NCI-H1436 (cell line): ENCODE measurements at regions not wholly inside any gene's neighbourhood (a gene's known extent, or its start where the extent isn't known, plus 50 kb on each side); places are given as distances from the start of the nearest gene placed in this dataset.

Source experiments
- DNase-seq: peaks from one replicate; lab custom pipeline; 2025; lab: John Stamatoyannopoulos, UW

DNA sequence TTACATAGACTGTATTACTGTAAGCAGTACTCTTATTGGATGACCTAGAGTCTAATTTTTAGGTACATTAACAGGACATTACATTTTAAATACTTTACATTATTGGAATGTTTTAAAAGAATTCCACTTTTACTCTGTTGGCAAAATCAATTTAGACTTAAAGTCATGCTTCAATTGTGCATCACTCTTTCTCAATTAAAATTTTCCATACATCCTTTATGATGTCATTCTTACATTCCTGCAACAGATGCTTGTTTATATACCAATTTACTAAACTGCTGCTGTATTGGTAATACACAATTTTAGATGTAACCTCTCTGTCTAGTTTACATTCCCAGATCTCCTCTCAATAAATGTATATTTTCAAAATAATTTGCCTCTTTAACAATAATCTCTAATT is 440.1 kb downstream of the ZEB2 start:
- no peak for DNase-seq

DNA sequence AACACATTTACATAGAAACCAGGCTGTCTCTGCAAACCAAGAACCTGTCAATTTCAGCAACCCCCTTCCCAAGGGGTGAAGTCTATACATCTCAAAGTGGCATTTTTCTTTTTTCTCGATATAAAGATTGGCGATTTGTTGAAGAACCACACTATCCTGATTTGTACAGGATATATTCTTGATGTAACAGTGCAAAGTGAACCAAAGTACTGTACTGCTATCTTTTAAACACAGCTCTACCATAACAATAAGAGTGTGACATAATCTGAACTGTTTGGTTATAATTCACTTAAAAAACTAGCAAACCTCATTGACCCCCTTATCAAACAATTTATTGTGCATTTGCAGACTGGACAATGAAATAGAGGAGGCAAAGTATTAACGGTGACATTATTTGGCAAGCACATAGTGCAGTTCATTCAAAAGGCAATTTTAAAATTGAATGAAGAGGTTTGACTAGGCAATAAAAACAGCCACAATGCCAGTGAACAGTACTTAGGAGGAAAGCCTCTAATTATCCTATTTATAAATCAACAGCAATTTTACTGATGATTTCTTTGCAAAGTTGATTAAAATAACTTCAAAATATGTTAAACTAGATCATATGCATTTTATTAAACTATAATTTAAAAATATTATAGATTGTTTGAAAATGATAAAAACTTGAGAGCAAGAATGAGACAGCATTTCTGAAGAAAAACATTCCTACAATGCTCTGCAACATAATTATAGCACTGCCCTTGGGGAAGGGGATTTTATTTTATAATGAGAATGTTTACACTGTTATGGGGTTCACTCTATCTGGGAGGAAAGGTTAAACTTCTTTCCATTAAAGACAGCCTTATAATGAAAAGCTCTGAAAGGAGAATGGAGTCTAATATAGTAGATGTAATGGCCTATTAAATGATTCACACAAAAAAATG is 440.9 kb downstream of the ZEB2 start:
- DNase-seq, result peak; percentile 51

GRCh38 chr2:144078106-144078505 is 441.8 kb downstream of the ZEB2 start:
- DNase-seq, result no peak

DNA sequence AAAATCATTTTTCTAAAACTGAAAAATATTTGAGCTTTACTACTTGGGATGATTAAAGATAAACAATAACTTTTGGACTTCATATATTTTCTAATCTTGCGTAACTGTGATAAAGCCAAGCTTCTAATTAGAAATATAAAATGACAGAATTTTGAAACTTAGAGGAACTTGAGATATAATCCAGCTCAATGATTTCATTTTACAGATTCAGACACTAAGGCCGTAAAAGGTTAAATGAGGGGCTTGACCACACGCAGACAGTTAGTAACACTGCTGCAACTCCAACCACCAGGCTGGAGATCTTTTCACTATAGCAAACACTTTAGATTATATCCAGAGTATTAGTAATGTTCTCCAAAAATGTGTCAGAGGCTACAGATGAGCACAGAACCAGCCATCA is 445.5 kb downstream of the ZEB2 start:
- DNase-seq, result no peak

- no peak for DNase-seq
Observed at GRCh38 chr2:144071461-144071860, 448.5 kb downstream of the ZEB2 start.

DNA sequence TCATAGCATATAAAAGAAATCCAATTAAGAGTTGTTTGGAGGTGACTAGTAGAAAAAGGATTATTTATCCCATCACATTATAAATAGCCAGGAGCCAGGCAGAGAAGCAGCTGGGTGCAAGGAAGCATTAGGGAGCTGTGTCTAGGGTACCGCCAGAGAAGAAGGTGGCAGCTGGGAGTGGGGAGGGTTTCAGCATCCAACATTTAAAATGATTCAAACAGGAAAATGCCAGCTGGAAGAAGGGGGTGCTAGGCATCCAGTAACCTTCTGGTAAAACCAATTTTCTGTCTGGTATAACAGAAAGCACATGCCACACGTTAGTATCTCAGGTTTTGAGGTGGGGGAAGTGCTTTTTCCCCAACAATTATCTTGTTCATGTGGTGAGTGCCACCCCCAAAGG is 452.4 kb downstream of the ZEB2 start:
- no peak for DNase-seq

GRCh38 chr2:144063602-144064001 is 456.3 kb downstream of the ZEB2 start:
- no peak for DNase-seq

DNA sequence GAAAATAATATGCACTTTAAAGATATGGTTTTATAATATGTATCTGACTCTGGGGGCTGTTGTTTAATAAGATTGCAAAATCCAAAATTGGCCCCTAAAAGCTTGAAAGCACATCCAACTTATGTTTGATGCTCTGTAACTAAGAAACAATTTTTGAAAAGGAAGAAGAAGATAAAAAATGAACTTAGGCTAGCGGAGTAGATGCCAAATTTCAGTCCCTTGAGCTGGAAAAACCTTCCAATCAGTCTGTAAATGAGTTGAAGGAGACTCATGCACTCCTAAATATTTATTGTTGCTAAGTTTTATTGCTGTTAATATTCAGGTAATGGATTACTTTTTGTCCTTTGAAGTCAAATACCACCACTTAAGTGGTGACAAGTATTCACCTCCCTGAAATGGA is 465.0 kb downstream of the ZEB2 start:
- no peak for DNase-seq

- no peak for DNase-seq
Observed at GRCh38 chr2:144052083-144052482, 467.8 kb downstream of the ZEB2 start.

GRCh38 chr2:144049137-144049536 is 470.8 kb downstream of the ZEB2 start:
- no peak for DNase-seq

DNA sequence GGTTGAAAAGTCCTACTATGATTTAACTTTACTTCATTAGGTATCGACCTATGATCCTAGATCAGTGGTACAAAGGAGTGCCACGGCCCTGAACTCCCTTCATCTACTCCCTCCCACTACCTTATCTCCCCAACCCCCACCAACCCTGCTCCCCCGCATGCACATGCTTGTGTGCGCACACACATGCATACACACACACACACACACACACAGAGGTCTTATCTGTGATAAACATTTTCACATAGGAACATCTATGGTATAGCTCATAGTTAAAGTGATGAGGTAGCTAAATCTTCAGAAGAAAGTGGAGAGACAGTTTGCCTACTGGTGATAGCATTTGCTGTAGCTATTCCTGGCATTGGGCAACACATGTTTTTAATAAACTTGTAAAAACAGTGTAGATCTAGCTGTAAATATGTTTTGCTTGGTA is 471.3 kb downstream of the ZEB2 start:
- DNase-seq, result no peak

DNA sequence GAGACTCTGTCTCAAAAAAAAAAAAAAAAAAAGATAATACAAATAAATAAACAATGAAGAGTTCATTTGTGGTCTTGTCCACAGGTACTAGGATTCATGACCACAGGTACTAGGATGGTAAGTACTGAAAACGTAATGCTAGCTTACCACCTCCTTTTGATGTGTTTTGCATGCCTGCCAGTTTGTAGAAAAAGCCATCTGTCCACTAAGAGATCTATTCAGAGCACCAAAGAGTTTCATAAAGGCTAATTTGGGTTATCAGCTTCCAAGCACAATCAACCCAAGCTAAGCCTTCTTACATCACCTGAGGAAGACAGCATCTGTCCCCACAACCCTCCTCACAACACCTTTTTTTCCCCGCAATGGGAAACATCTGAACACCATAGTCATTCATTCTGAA is 477.2 kb downstream of the ZEB2 start:
- DNase-seq, result no peak

DNA sequence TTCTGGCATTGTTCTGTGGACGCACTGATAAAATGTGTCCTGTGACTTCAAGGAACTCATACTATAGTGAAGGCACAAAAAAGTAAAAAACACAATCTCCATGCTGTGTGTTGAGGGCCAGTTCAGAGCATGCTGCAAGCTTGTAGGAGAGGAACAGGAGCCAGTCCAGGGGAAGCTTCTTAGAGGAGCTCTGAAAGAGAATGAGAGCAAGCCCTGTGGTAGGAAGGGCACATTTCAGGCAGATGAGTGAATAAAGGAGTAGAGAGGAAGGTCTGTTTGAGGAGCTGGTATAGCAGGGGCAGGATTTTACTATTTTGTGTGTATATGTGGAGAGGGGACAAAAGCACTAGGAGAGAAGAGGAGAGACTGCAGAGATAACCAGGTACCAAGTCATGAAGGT is 478.3 kb downstream of the ZEB2 start:
- no peak for DNase-seq

GRCh38 chr2:144040834-144041233 is 479.1 kb downstream of the ZEB2 start:
- DNase-seq, result no peak

DNA sequence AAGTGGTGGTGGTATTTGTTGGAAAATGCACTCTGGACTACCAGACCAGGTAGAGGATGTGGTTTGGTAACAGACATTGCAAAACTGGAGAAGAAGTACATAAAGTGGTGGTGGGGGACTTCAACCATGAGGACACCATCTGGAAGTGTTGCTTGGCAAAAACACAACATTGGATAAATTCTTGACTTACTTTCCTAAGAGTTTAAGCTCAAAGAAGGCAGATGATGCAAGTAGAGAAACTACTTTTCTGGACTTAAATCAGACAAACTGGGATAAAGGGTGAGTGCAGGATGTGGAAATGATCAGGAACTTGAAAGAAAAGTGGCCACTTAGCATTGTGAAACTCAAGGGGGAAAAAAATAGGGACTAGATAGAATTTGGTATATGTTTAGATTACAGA is 487.4 kb downstream of the ZEB2 start:
- no peak for DNase-seq

- DNase-seq, result no peak
Observed at GRCh38 chr2:144030791-144031190, 489.1 kb downstream of the ZEB2 start.

- DNase-seq, result no peak
Observed at GRCh38 chr2:144027593-144027992, 492.3 kb downstream of the ZEB2 start.

GRCh38 chr2:144026753-144027152 is 493.2 kb downstream of the ZEB2 start:
- no peak for DNase-seq

GRCh38 chr2:144020047-144020446 is 499.9 kb downstream of the ZEB2 start:
- no peak for DNase-seq

GRCh38 chr2:144015655-144016245 is 504.2 kb downstream of the ZEB2 start:
- DNase-seq, result no peak

- DNase-seq, result no peak
Observed at GRCh38 chr2:144015036-144015435, 504.9 kb downstream of the ZEB2 start.

DNA sequence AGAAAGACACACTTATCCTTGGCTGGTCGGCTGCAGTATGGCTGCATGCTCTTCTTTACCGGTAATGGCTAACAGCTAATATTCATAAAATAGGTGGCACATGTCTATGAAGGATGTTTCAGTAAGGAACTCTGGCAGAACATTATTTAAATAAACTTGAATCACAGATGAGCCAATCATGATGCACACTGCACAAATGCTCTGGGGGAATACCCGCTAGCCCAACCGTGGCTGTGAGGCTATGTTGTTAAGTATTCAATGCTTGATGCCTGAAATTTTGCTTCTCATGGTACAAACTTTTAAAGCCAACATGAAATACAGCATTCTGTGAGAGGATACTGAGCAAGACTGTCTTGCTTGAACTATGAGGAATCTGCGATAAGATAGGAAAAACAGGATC is 505.8 kb downstream of the ZEB2 start:
- no peak for DNase-seq

GRCh38 chr2:144012304-144012703 is 507.6 kb downstream of the ZEB2 start:
- no peak for DNase-seq

- DNase-seq, result no peak
Observed at GRCh38 chr2:144011553-144011952, 508.4 kb downstream of the ZEB2 start.
